Epithelial cell of esophagus (primary cell): ENCODE measurements at regions not wholly inside any gene's neighbourhood (a gene's known extent, or its start where the extent isn't known, plus 50 kb on each side); places are given as distances from the start of the nearest gene placed in this dataset.
"Not testable (repeated sequence)": the region's sequence is repeated elsewhere in the genome, so short reads cannot be mapped to it uniquely, and the experiment has no call there.

Experiments
- DNase-seq: peaks from one replicate; pipeline ENCODE4 v3.0.0; 2010; ENCODE audit warnings: low read depth
- H3K4me3 ChIP-seq: 2 replicates; pipeline ENCODE4 v1.5.1; 2011; ENCODE audit warnings: mild to moderate bottlenecking, low read length, control low read depth
- TF ChIP-seq, protein P1 (sequence below): IDR thresholded peaks from 2 replicates; pipeline ENCODE4 v1.5.1; 2011; ENCODE audit warnings: low read depth, mild to moderate bottlenecking, low read length, control low read depth, inconsistent platforms; ENCODE audit not compliant: insufficient read depth; ENCODE audit errors: missing control alignments

DNA sequence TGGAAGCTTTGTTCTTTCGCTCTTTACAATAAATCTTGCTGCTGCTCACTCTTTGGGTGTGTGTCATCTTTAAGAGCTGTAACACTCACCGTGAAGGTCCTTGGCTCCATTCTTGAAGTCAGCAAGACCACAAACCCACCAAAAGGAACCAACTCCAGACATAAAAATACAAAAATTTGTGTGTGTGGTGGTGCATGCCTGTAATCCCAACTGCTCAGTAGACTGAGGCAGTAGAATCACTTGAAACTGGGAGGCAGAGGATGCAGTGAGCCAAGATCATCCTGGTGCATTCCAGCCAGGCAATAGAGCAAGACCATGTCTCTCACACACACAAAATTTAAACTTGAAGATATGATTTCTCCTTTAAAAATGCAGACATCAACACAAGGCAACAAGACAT, 1431.7 kb upstream of the B3GALT2 start:
- TF ChIP-seq, protein P1, sequence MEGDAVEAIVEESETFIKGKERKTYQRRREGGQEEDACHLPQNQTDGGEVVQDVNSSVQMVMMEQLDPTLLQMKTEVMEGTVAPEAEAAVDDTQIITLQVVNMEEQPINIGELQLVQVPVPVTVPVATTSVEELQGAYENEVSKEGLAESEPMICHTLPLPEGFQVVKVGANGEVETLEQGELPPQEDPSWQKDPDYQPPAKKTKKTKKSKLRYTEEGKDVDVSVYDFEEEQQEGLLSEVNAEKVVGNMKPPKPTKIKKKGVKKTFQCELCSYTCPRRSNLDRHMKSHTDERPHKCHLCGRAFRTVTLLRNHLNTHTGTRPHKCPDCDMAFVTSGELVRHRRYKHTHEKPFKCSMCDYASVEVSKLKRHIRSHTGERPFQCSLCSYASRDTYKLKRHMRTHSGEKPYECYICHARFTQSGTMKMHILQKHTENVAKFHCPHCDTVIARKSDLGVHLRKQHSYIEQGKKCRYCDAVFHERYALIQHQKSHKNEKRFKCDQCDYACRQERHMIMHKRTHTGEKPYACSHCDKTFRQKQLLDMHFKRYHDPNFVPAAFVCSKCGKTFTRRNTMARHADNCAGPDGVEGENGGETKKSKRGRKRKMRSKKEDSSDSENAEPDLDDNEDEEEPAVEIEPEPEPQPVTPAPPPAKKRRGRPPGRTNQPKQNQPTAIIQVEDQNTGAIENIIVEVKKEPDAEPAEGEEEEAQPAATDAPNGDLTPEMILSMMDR, result no peak
- H3K4me3 ChIP-seq, result no peak overlapping the region
- no peak for DNase-seq

DNA sequence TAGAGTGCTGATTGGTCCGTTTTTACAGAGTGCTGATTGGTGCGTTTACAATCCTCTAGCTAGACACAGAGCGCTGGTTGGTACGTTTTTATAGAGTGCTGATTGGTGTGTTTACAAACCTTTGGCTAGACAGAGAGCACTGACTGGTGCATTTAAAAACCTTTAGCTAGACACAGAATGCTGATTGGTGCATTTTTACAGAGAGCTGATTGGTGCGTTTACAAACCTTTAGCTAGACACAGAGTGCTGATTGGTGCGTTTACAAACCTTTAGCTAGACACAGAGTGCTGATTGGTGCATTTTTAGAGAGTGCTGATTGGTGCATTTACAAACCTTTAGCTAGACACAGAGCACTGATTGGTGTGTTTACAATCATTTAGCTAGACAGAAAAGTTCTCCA, 1430.9 kb upstream of the B3GALT2 start:
- H3K4me3 ChIP-seq, DNase-seq: not testable (repeated sequence)

DNA sequence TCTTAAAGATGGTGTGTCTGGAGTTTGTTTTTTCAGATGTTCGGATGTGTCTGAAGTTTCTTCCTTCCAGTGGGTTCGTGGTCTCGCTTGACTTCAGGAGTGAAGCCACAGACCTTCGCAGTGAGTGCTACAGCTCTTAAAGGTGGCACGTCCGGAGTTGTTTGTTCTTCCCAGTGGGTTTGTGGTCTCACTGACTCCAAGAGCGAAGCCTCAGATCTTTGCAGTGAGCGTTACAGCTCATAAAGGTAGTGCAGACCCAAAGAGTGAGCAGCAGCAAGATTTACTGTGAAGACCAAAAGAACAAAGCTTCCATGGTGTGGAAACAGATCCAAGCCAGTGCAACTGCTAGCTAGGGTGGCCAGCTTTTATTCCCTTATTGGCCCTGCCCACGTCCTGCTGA, 1430.4 kb upstream of the B3GALT2 start:
- H3K4me3 ChIP-seq, result no peak overlapping the region
- TF ChIP-seq, protein P1, result no peak
- DNase-seq, result no peak

DNA sequence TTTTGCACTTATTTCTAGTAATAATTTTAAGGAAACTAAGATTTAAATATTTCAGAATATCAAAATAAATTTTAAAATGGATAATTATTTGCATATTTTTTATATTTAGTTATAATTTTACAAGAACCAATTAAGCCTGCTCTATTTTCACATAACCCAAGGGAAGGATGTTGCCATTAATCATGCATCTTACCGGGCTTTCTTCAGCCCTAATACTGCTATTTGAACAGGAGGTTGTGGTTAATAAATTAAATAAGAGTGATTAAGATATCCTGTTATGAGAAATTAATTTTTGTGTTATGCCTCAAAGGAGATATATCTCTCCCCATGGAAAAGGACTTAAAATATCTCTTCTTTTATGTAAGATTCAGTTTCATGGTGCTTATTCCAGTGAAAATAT, 1415.8 kb upstream of the B3GALT2 start:
- TF ChIP-seq, protein P1, result no peak
- H3K4me3 ChIP-seq, result no peak overlapping the region
- no peak for DNase-seq

DNA sequence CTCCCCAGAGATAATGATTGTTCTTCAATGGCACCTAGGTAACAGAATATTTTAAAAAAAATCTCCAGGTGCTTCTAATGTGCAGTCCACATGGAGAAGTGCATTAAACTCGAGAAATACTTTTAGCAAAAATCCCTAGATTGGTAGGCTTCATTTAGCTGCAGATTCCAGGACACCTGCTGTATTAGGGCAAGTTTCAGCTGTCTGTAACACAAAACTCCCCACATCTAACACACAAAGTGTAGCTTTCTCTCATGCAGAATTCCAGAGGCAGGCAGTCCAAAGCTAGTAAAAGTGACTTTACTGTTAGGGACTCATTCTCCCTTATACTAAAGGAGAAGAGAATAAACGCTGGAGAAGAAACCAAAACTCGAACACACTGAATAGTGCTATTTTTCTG, 1414.3 kb upstream of the B3GALT2 start:
- no peak for DNase-seq
- no peak overlapping the region for H3K4me3 ChIP-seq
- TF ChIP-seq, protein P1, result no peak

DNA sequence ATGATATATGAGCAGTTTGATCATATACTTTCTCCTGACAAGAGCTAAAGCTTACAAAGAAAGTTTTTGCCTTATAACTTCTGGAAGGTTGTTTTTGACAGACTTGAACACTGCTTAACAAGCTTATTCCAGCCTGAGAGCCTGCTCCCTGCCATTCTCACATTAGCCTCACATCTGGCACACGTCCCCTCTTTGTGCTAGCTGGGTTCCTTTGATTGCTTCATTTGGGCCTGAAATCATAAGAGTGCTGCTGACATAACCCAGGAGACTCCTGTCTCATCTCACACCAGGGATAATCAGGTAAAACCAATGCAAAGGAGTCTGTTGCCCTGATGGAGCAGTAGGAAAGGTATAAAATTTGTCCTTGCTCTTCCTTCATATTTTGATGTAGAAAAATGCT, 1411.7 kb upstream of the B3GALT2 start:
- TF ChIP-seq, protein P1, result no peak
- no peak for DNase-seq
- no peak overlapping the region for H3K4me3 ChIP-seq

DNA sequence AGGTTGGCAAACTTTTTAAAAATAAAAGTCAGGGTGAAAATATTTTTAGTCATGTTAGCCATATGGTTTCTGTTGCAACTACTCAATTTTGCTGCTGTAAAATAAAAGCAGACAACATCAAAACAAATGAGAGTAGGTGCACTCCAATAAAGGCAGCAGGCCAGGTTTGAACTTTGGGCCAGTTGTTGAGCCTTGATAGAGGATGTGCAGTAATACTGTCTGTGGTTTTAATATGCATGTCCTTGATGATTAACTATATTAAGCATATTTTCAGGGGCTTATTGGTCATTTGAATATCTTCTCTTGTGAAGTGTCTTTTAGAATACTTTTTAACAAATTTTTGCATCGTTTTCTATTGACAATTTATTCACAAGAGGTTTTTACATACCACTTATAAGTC, 1399.9 kb upstream of the B3GALT2 start:
- TF ChIP-seq, protein P1, result no peak
- DNase-seq, result no peak
- H3K4me3 ChIP-seq, result no peak overlapping the region

DNA sequence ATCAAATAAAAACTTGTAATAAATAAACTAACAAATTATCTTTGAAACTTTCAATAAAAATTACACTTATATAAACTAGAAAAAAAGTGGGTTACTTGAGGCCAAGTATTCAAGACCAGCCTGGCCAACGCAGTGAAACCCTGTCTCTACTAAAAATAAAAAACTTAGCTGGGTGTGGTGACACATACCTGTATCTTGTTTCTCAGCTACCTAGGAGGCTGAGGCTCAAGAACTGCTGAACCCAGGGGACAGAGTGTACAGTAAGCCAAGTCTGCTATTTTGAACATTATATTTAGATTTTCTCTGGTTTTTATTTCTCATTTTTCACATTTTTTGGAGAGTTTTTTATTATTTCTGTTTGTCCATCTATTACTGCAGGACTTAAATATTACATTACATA, 1397.6 kb upstream of the B3GALT2 start:
- TF ChIP-seq, protein P1, result no peak
- DNase-seq, result no peak
- H3K4me3 ChIP-seq, result no peak overlapping the region
